ENCODE measurements at regions not wholly inside any gene's neighbourhood (a gene's known extent, or its start where the extent isn't known, plus 50 kb on each side); places are given as distances from the start of the nearest gene placed in this dataset.

GRCh38 chr14:104474495-104475213 is 104.9 kb upstream of the C14orf180 start:
- 69 to 74% methylated on average over 18 of the region's 18 CpGs for WGBS, 2 donors
- H3K27me3 ChIP-seq: no peaks in the 10 kb centered on the region

GRCh38 chr14:104475256-104475655 is 104.3 kb upstream of the C14orf180 start:
- no peaks in the 10 kb centered on the region for H3K27me3 ChIP-seq
- TF ChIP-seq CTCF (IDR thresholded peaks at IDR 0.05) (no peak), POLR2A (IDR thresholded peaks at IDR 0.05) (no peak)
- intact Hi-C loops (cut with DNase I): no loop called here
- H3K36me3 ChIP-seq: no peaks in the 10 kb centered on the region
- no peaks in the 10 kb centered on the region for H3K9me3 ChIP-seq
- no peak for DNase-seq
- no peaks in the 10 kb centered on the region for H3K4me1 ChIP-seq
- H3K27ac ChIP-seq: no peak overlapping the region
- WGBS, 2 donors: 81 to 84% methylated on average over 11 to 12 of the region's 12 CpGs
- H3K4me3 ChIP-seq (replicated peaks in 1 of 3): no peak overlapping the region

More at GRCh38 chr14:104474495-104475213, 104.9 kb upstream of the C14orf180 start:
- DNase-seq: no peak
- H3K27ac ChIP-seq: no peak overlapping the region
- intact Hi-C loops (cut with DNase I): no loop called here
- H3K4me3 ChIP-seq (replicated peaks in 1 of 3): no peak overlapping the region
- TF ChIP-seq CTCF (IDR thresholded peaks at IDR 0.05): no peak
- no peak for TF ChIP-seq POLR2A (IDR thresholded peaks at IDR 0.05)
- H3K4me1 ChIP-seq: no peaks in the 10 kb centered on the region
- no peaks in the 10 kb centered on the region for H3K9me3 ChIP-seq
- no peaks in the 10 kb centered on the region for H3K36me3 ChIP-seq

- Histone ChIP-seq H3K4me3 (replicated peaks in 1 of 3) (no peak overlapping the region), H3K36me3 (no peaks in the 10 kb centered on the region), H3K27ac (no peak overlapping the region), H3K4me1 (no peaks in the 10 kb centered on the region), H3K27me3 (no peaks in the 10 kb centered on the region), H3K9me3 (no peaks in the 10 kb centered on the region)
- WGBS, 2 donors: 92 to 100% methylated on average over 1 to 9 of the region's 10 CpGs
- intact Hi-C loops (cut with DNase I): no loop called here
- no peak for DNase-seq
- TF ChIP-seq POLR2A (IDR thresholded peaks at IDR 0.05): no peak
- TF ChIP-seq CTCF (IDR thresholded peaks at IDR 0.05): no peak
Observed at GRCh38 chr14:104475802-104476201, 103.8 kb upstream of the C14orf180 start.

- H3K27me3 ChIP-seq: no peaks in the 10 kb centered on the region
- intact Hi-C loops (cut with DNase I): no loop called here
- WGBS, 2 donors: 91 to 96% methylated on average over 3 to 8 of the region's 10 CpGs
- H3K9me3 ChIP-seq: no peaks in the 10 kb centered on the region
- TF ChIP-seq CTCF (IDR thresholded peaks at IDR 0.05): no peak
- TF ChIP-seq POLR2A (IDR thresholded peaks at IDR 0.05): no peak
- H3K4me3 ChIP-seq (replicated peaks in 1 of 3): no peak overlapping the region
- no peaks in the 10 kb centered on the region for H3K4me1 ChIP-seq
- no peak for DNase-seq
- H3K36me3 ChIP-seq: no peaks in the 10 kb centered on the region
- no peak overlapping the region for H3K27ac ChIP-seq
Observed at GRCh38 chr14:104476437-104476836, 103.1 kb upstream of the C14orf180 start.

- H3K4me3 ChIP-seq (replicated peaks in 1 of 3): no peak overlapping the region
- H3K36me3 ChIP-seq: no peaks in the 10 kb centered on the region
- TF ChIP-seq CTCF (IDR thresholded peaks at IDR 0.05) (no peak), POLR2A (IDR thresholded peaks at IDR 0.05) (no peak)
- no peaks in the 10 kb centered on the region for H3K27me3 ChIP-seq
- WGBS, 2 donors: 90 to 93% methylated on average over 12 to 13 of the region's 15 CpGs
- H3K27ac ChIP-seq: no peak overlapping the region
- no peaks in the 10 kb centered on the region for H3K9me3 ChIP-seq
- no peaks in the 10 kb centered on the region for H3K4me1 ChIP-seq
- intact Hi-C loops (cut with DNase I): no loop called here
- no peak for DNase-seq
Observed at GRCh38 chr14:104477117-104477623, 102.4 kb upstream of the C14orf180 start.
